Pancreas (tissue), 10 donors: ENCODE measurements at regions not wholly inside any gene's neighbourhood (a gene's known extent, or its start where the extent isn't known, plus 50 kb on each side); places are given as distances from the start of the nearest gene placed in this dataset.

Source experiments
- ATAC-seq, 4 donors: fragments of 200-7000 bp; cut with Tn5 transposase; one replicate each; pipeline versions ENCODE4 v1.8.0 to v1.9.1; 2020; ENCODE audit warnings: mild to moderate bottlenecking in 4 of 4, moderate library complexity in 4 of 4
- DNase-seq, 6 donors: peaks; one replicate each; pipeline ENCODE4 v3.0.0-alpha.2; 2020
- FAIRE-seq: peaks from 2 replicates; lab custom pipeline; 2012; peaks lifted over from hg19 to GRCh38; lab: Jason Lieb, UNC
- H3K27ac ChIP-seq, 4 donors: fragments of 200-600 bp; sonication (generic); 1 replicate in 3 of 4; 2 replicates in 1 of 4; pipeline versions ENCODE4 v1.5.0 to v1.8.0; 2020
- H3K27me3 ChIP-seq, 4 donors: fragments of 200-600 bp; one replicate each; pipeline ENCODE4 v1.8.0; 2021
- H3K36me3 ChIP-seq, 3 donors: fragments of 200-600 bp; sonication (generic) in 1 of 3; one replicate each; pipeline versions ENCODE4 v1.5.0 to v1.8.0; 2020 to 2021
- H3K4me1 ChIP-seq, 3 donors: fragments of 200-600 bp; one replicate each; pipeline ENCODE4 v1.8.0; 2021
- H3K4me3 ChIP-seq, 4 donors: fragments of 200-600 bp; sonication (generic) in 2 of 4; one replicate each; pipeline versions ENCODE4 v1.5.0 to v1.8.0; 2020 to 2021
- H3K9me3 ChIP-seq, 4 donors: fragments of 200-600 bp; one replicate each; pipeline ENCODE4 v1.8.0; 2021
- WGBS, 2 donors: extraction: QIAGEN DNeasy Blood & Tissue Kit; methylation state at CpG; one replicate each; pipeline ENCODE4 v1.1.7; 2013; 5-methylcytosine and 5-hydroxymethylcytosine counted together
- intact Hi-C, 3 donors: fragments of 100-400 bp; cut with DNase I; formaldehyde crosslinking; loops; one replicate each; pipeline versions ENCODE4 v1.11.1 to v1.14.2; 2022
- TF ChIP-seq, protein P1 (sequence below), 4 donors: fragments of 200-600 bp; sonication (generic) in 3 of 4; IDR thresholded peaks; one replicate each; pipeline versions ENCODE4 v1.5.0 to v1.8.0; 2021; ENCODE audit warnings: antibody characterized with exemption in 4 of 4
- donor health status: healthy with polysubstance abuse.
- donor health status: DM: no; HTN: no; CAD: no; lungs with moderate emphysema.
- donor health status: DM: no; HTN: no; CAD: no.
- donor health status: control.
- donor health status: control.
- donor health status: Bipolar disorder and iron deficiency.
- donor health status: DM: yes; HTN: yes; CAD: no.
- donor health status: DM: no; HTN: no; CAD: no.
- donor health status: DM: no; HTN: no; CAD: no.
- donor health status: DM: yes; HTN: yes; CAD: no.

DNA sequence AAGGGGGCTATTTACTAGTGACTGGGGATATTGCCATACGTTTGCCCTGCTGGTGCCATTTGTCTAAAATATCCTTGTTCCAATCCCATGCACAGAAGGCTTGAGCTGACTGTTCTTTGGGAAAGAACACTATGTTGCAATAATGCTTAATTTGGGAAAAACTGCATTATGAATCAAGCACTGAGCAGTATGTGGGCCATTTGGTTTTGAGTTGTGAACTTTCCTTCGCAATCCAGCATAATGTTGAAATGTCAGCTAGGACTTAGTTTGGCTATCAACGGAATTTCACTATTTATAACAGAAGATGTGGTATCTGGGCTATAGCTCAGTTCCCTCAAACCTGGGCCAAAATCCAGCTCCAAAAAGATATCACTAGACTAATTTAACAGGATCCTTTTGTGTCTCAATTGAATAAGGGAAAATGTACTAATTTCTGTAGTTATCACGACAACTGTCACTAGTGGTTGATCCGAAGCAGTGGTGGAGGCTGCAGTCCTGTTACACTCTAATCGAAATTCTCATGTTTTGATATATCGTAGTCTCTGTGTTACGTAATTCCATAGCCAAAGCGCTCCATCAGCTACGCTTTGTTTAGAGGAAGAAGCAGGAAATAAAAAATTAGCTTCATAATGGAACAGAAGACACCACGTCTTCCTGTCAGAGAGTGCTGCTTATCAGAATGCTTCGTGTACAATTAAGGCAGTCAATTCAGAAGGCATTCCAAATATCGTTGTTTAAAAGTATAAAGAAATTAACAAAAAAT is 686.8 kb upstream of the SALL3 start:
- no peak overlapping the region for H3K4me3 ChIP-seq
- DNase-seq, result no peak
- no peaks in the 10 kb centered on the region for H3K4me1 ChIP-seq
- H3K27me3 ChIP-seq, result peaks cover 0 to 35% (median 0%) of the 10 kb centered on the region in 4 donors
- intact Hi-C loops, result no loop called here
- WGBS, 2 donors, result 53 to 57% methylated on average over 13 of the region's 13 CpGs
- TF ChIP-seq, protein P1, sequence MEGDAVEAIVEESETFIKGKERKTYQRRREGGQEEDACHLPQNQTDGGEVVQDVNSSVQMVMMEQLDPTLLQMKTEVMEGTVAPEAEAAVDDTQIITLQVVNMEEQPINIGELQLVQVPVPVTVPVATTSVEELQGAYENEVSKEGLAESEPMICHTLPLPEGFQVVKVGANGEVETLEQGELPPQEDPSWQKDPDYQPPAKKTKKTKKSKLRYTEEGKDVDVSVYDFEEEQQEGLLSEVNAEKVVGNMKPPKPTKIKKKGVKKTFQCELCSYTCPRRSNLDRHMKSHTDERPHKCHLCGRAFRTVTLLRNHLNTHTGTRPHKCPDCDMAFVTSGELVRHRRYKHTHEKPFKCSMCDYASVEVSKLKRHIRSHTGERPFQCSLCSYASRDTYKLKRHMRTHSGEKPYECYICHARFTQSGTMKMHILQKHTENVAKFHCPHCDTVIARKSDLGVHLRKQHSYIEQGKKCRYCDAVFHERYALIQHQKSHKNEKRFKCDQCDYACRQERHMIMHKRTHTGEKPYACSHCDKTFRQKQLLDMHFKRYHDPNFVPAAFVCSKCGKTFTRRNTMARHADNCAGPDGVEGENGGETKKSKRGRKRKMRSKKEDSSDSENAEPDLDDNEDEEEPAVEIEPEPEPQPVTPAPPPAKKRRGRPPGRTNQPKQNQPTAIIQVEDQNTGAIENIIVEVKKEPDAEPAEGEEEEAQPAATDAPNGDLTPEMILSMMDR (IDR thresholded peaks at IDR 0.05), result no peak
- no peak for FAIRE-seq
- H3K27ac ChIP-seq, result no peak overlapping the region
- peak in 1 of 4 donors; percentile 16 for ATAC-seq
- H3K9me3 ChIP-seq, result no peaks in the 10 kb centered on the region
- H3K36me3 ChIP-seq, result no peaks in the 10 kb centered on the region

DNA sequence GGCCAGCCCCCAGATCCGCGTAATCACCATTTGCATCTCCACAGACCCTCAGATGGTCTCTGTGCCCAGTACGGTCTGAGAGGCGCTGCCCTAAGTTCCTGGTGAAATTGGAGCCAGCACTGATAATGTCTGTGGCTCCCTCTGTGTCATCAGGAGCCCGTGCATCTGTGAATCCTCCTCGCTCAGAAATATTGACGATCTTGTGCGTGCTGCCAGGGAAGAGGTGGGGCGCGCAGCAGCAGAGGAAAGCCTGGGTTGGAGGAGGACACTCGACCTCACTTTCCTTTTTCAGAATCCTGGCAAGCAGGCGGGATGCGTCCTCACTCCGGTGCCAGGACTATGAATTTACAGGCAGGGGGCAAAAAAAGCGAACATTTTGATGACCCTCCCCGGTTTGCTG is 686.1 kb upstream of the SALL3 start:
- H3K27me3 ChIP-seq, result peaks cover 0 to 35% (median 0%) of the 10 kb centered on the region in 4 donors
- FAIRE-seq (no peak), DNase-seq (no peak), ATAC-seq (no peak)
- H3K9me3 ChIP-seq, result no peaks in the 10 kb centered on the region
- H3K4me3 ChIP-seq, result no peak overlapping the region
- TF ChIP-seq, protein P1 (IDR thresholded peaks at IDR 0.05), result no peak
- intact Hi-C loops, result no loop called here
- H3K36me3 ChIP-seq, result no peaks in the 10 kb centered on the region
- WGBS, 2 donors, result 31 to 32% methylated on average over 16 of the region's 16 CpGs
- H3K27ac ChIP-seq, result no peak overlapping the region
- no peaks in the 10 kb centered on the region for H3K4me1 ChIP-seq

DNA sequence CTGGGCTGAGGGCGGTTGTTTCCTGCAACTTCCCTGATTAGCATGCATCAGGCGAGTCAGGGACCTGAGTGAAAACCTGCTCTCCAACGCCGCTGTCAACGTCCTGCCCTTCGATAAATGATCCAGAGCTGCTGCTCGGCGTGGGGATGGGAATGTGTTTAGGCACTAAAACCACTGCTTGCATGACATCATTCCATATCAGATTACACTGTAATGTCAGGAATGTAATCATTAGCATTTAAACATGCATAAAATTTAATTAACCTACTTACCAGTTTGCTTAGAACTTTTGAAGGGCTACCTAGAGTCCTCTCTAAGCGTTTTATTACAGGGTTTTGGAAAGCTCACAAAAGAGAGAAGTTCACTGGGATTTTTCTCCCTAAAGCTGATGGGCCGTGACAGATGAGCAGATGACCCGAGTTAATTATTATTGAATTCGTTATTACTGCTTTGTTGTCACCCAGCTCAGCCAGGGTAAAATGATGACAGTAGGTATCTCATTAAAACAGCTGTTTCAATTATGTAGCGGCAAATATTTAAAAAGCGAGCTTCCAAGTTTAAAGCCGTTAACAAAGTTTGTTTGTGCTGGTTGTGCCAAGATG is 685.6 kb upstream of the SALL3 start:
- H3K27me3 ChIP-seq, result peaks cover 0 to 35% (median 0%) of the 10 kb centered on the region in 4 donors
- H3K4me1 ChIP-seq, result no peaks in the 10 kb centered on the region
- H3K27ac ChIP-seq, result no peak overlapping the region
- no peak overlapping the region for H3K4me3 ChIP-seq
- no peak for FAIRE-seq
- TF ChIP-seq, protein P1 (IDR thresholded peaks at IDR 0.05), result no peak
- intact Hi-C loops, result no loop called here
- DNase-seq, result no peak
- peak in 1 of 4 donors; percentile 26 for ATAC-seq
- no peaks in the 10 kb centered on the region for H3K36me3 ChIP-seq
- 13 to 17% methylated on average over 15 of the region's 15 CpGs for WGBS, 2 donors
- no peaks in the 10 kb centered on the region for H3K9me3 ChIP-seq

DNA sequence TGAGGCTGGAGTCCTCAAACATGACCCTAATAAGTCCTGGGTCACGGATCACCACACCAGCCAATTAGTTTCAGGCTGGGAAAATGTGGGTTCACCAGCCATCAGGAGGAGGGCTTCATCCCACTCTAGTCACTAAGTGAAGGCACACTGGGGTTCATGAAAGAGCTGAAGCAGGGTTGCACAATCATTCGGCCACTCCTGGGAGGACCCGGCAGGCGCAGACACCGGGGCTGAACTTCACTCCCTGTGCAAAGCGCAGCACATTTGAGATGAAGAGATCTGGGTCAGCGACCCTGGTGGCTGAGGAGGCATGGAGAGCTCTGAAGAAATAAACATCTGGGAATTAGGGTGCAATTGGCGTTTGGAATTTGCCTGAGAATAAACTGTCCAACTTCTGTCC is 684.4 kb upstream of the SALL3 start:
- no peak overlapping the region for H3K27ac ChIP-seq
- no peaks in the 10 kb centered on the region for H3K9me3 ChIP-seq
- no peaks in the 10 kb centered on the region for H3K36me3 ChIP-seq
- TF ChIP-seq, protein P1 (IDR thresholded peaks at IDR 0.05), result no peak
- no peaks in the 10 kb centered on the region for H3K4me1 ChIP-seq
- no peak for DNase-seq
- no peak for ATAC-seq
- no peak for FAIRE-seq
- H3K4me3 ChIP-seq, result no peak overlapping the region
- H3K27me3 ChIP-seq, result peaks cover 0 to 33% (median 0%) of the 10 kb centered on the region in 4 donors
- intact Hi-C loops, result no loop called here
- 67 to 76% methylated on average over 8 of the region's 8 CpGs for WGBS, 2 donors

DNA sequence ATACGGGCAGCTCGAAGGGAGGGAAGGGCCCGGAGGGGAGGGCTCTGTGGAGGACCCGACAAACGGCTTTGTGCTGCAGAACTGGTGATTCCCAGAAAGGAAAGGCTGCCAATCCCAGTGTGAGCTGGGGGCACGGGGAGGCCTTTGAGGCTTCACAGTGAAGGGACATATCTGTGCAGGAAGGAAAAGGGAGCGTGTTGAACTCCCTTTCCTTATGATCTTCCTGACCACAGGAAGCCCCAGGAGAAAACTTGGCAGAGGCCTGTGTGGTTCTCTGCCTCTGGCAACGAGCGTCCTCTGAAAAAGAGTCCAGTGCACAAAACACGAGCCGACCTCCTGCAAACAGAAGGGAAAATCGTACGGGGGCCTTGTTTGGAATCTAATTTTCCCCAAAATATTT is 683.5 kb upstream of the SALL3 start:
- Histone ChIP-seq H3K9me3 (no peaks in the 10 kb centered on the region), H3K27ac (no peak overlapping the region), H3K4me3 (no peak overlapping the region), H3K27me3 (peaks cover 0 to 26% (median 0%) of the 10 kb centered on the region in 4 donors), H3K4me1 (no peaks in the 10 kb centered on the region), H3K36me3 (no peaks in the 10 kb centered on the region)
- intact Hi-C loops, result no loop called here
- TF ChIP-seq, protein P1 (IDR thresholded peaks at IDR 0.05), result no peak
- ATAC-seq (no peak), FAIRE-seq (no peak), DNase-seq (no peak)
- WGBS, 2 donors, result 55 to 71% methylated on average over 13 of the region's 13 CpGs
